Esophagus squamous epithelium (tissue), 5 donors: ENCODE measurements at regions not wholly inside any gene's neighbourhood (a gene's known extent, or its start where the extent isn't known, plus 50 kb on each side); places are given as distances from the start of the nearest gene placed in this dataset.

ENCODE experiments used
- DNase-seq: peaks from one replicate; lab custom pipeline; 2025; lab: John Stamatoyannopoulos, UW
- H3K27ac ChIP-seq, 4 donors: fragments of 200-600 bp; sonication (generic); one replicate each; pipeline ENCODE4 v1.5.1; 2016 to 2019; ENCODE audit warnings: mild to moderate bottlenecking in 1 of 4
- H3K27me3 ChIP-seq, 4 donors: fragments of 200-600 bp; sonication (generic); 1 replicate in 3 of 4; 2 replicates in 1 of 4; pipeline versions ENCODE4 v1.5.1 to v1.6.0; 2017 to 2021; ENCODE audit warnings: antibody characterized with exemption in 1 of 4
- H3K36me3 ChIP-seq, 3 donors: fragments of 200-600 bp; sonication (generic); one replicate each; pipeline ENCODE4 v1.5.1; 2016 to 2019
- H3K4me1 ChIP-seq, 3 donors: fragments of 200-600 bp; sonication (generic); one replicate each; pipeline ENCODE4 v1.5.1; 2017 to 2019
- H3K4me3 ChIP-seq, 4 donors: fragments of 200-600 bp; sonication (generic); 1 replicate in 3 of 4; 2 replicates in 1 of 4; pipeline ENCODE4 v1.5.1; 2016 to 2019; ENCODE audit warnings: mild to moderate bottlenecking in 2 of 4, moderate library complexity in 1 of 4
- H3K9me3 ChIP-seq, 3 donors: fragments of 200-600 bp; sonication (generic); one replicate each; pipeline ENCODE4 v1.5.1; 2016 to 2019
- POLR2A ChIP-seq, 4 donors: fragments of 450-650 bp; IDR thresholded peaks; one replicate each; pipeline ENCODE4 v1.6.1; 2017; ENCODE audit warnings: antibody characterized with exemption in 4 of 4, mild to moderate bottlenecking in 4 of 4, moderate library complexity in 3 of 4
- WGBS, 2 donors: methylation state at CpG; one replicate each; pipeline ENCODE4 v1.1.5; 2018; 5-methylcytosine and 5-hydroxymethylcytosine counted together
- intact Hi-C: fragments of 100-400 bp; cut with DNase I; formaldehyde crosslinking; loops from one replicate; pipeline ENCODE4 v1.15.0; 2022
- TF ChIP-seq, protein P1 (sequence below), 6 experiments: fragments of 450-650 bp in 4 of 6; fragments of 200-600 bp in 2 of 6; sonication (generic) in 2 of 6; IDR thresholded peaks; one replicate each; pipeline ENCODE4 v1.5.1; 2016 to 2019; ENCODE audit warnings: antibody characterized with exemption in 6 of 6, mild to moderate bottlenecking in 4 of 6, moderate library complexity in 4 of 6
- donor health status: DM: yes; HTN: yes; CAD: no.

- no peak overlapping the region for H3K4me3 ChIP-seq
- no peak for TF ChIP-seq POLR2A (IDR thresholded peaks at IDR 0.05)
- TF ChIP-seq, protein P1, sequence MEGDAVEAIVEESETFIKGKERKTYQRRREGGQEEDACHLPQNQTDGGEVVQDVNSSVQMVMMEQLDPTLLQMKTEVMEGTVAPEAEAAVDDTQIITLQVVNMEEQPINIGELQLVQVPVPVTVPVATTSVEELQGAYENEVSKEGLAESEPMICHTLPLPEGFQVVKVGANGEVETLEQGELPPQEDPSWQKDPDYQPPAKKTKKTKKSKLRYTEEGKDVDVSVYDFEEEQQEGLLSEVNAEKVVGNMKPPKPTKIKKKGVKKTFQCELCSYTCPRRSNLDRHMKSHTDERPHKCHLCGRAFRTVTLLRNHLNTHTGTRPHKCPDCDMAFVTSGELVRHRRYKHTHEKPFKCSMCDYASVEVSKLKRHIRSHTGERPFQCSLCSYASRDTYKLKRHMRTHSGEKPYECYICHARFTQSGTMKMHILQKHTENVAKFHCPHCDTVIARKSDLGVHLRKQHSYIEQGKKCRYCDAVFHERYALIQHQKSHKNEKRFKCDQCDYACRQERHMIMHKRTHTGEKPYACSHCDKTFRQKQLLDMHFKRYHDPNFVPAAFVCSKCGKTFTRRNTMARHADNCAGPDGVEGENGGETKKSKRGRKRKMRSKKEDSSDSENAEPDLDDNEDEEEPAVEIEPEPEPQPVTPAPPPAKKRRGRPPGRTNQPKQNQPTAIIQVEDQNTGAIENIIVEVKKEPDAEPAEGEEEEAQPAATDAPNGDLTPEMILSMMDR (IDR thresholded peaks at IDR 0.05): no peak
- H3K4me1 ChIP-seq: no peaks in the 10 kb centered on the region
- peaks cover 0 to 62% (median 1%) of the 10 kb centered on the region in 4 donors for H3K27me3 ChIP-seq
- WGBS, 2 donors: 68 to 92% methylated on average over 2 of the region's 2 CpGs
- H3K9me3 ChIP-seq: peaks cover 0 to 20% (median 8%) of the 10 kb centered on the region in 3 donors
- H3K27ac ChIP-seq: no peak overlapping the region
- H3K36me3 ChIP-seq: no peaks in the 10 kb centered on the region
- intact Hi-C loops: no loop called here
- no peak for DNase-seq
Measured at GRCh38 chr3:10615715-10616114, 110.3 kb upstream of the ATP2B2 start.

DNA sequence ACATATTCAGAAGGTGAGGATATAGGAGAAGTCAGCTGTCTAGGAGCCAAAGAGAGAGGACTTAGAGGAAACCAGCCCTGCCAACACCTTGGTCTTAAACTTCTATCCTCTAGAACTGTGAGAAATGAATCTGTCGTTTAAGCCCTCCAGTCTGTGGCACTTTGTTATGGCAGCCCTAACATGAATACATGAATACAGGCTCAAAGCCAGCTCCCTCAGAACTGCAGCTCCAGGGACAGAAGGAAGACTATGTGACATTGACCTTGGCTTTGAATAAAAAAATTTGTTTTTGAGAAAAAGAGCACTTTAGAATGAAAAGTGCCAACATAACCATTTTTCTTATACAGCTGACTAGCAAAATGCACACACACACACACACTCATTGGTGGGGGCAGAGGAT, 110.9 kb upstream of the ATP2B2 start:
- no peak overlapping the region for H3K4me3 ChIP-seq
- no peak for DNase-seq
- intact Hi-C loops: no loop called here
- no peak overlapping the region for H3K27ac ChIP-seq
- H3K27me3 ChIP-seq: peaks cover 0 to 65% (median 1%) of the 10 kb centered on the region in 4 donors
- WGBS, 2 donors: 50 to 60% methylated on average over 1 of the region's 1 CpG
- no peaks in the 10 kb centered on the region for H3K4me1 ChIP-seq
- no peaks in the 10 kb centered on the region for H3K36me3 ChIP-seq
- no peak for TF ChIP-seq POLR2A (IDR thresholded peaks at IDR 0.05)
- TF ChIP-seq, protein P1 (IDR thresholded peaks at IDR 0.05): no peak
- peaks cover 0 to 20% (median 8%) of the 10 kb centered on the region in 3 donors for H3K9me3 ChIP-seq

- Histone ChIP-seq H3K9me3 (no peaks in the 10 kb centered on the region), H3K36me3 (no peaks in the 10 kb centered on the region), H3K4me1 (no peaks in the 10 kb centered on the region), H3K27ac (no peak overlapping the region), H3K4me3 (no peak overlapping the region), H3K27me3 (peaks cover 0 to 69% (median 1%) of the 10 kb centered on the region in 4 donors)
- DNase-seq: no peak
- no peak for TF ChIP-seq POLR2A (IDR thresholded peaks at IDR 0.05)
- TF ChIP-seq, protein P1 (IDR thresholded peaks at IDR 0.05): no peak
- intact Hi-C loops: no loop called here
- WGBS, 2 donors: 34 to 50% methylated on average over 4 to 10 of the region's 11 CpGs
Measured at GRCh38 chr3:10619989-10620832, 114.8 kb upstream of the ATP2B2 start.

GRCh38 chr3:10620833-10621082, 115.4 kb upstream of the ATP2B2 start:
- 68% methylated on average over 2 of the region's 2 CpGs; no CpG with 5 or more reads in 1 of the 2 donors for WGBS, 2 donors
- DNase-seq: no peak
- TF ChIP-seq POLR2A (IDR thresholded peaks at IDR 0.05): no peak
- TF ChIP-seq, protein P1 (IDR thresholded peaks at IDR 0.05): no peak
- Histone ChIP-seq H3K27me3 (peaks cover 0 to 73% (median 1%) of the 10 kb centered on the region in 4 donors), H3K4me3 (no peak overlapping the region), H3K27ac (no peak overlapping the region), H3K4me1 (no peaks in the 10 kb centered on the region), H3K9me3 (no peaks in the 10 kb centered on the region), H3K36me3 (no peaks in the 10 kb centered on the region)
- intact Hi-C loops: no loop called here

DNA sequence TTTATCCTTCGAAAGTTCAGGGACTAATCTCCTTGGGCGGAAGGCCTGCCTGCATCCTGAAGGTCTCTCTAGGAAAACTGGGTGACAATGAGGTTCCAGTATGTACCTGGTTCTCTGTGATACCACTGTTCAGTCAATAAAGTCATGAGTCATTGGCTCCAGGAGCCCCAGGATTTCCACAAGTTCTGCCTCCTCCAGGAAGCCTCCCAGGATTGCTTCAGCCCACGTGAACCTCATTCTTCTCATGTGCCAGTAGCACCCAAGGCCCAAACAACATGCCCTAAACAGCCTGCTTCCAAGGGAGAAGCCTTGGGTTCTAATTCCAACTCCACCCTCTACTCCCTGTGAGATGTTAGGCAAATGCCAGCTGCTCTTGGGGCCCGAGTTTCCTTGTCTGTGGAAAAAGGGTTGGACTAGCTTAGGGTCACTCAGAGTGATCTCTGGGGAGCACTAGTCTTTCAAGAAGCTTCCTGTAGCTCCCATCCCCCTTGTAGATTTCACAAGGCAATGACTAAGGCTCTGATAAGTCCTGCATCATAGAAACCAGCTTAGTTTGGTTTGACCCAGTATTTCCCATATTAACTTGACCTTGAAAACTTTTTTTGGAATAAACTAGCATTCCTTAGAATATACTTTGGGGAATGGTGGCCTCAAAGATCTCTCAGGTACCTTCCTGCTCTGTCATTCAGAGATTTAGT, 118.3 kb upstream of the ATP2B2 start:
- H3K9me3 ChIP-seq: no peaks in the 10 kb centered on the region
- H3K27me3 ChIP-seq: peaks cover 0 to 65% (median 0%) of the 10 kb centered on the region in 4 donors
- no peak overlapping the region for H3K27ac ChIP-seq
- no peaks in the 10 kb centered on the region for H3K4me1 ChIP-seq
- no peak for DNase-seq
- WGBS, 2 donors: 69 to 80% methylated on average over 4 of the region's 4 CpGs
- H3K36me3 ChIP-seq: no peaks in the 10 kb centered on the region
- intact Hi-C loops: no loop called here
- TF ChIP-seq, protein P1 (IDR thresholded peaks at IDR 0.05): no peak
- no peak for TF ChIP-seq POLR2A (IDR thresholded peaks at IDR 0.05)
- H3K4me3 ChIP-seq: no peak overlapping the region
